Natural killer cell (primary cell): ENCODE measurements at regions not wholly inside any gene's neighbourhood (a gene's known extent, or its start where the extent isn't known, plus 50 kb on each side); places are given as distances from the start of the nearest gene placed in this dataset.

Source experiments
- ATAC-seq, 3 donors: fragments of 150-1000 bp in 2 of 3; fragments of 200-7000 bp in 1 of 3; cut with Tn5 transposase; 1 replicate in 1 of 3; 2 replicates in 2 of 3; pipeline ENCODE4 v1.10.0; 2021; ENCODE audit warnings: mild to moderate bottlenecking in 2 of 3, moderate library complexity in 2 of 3
- DNase-seq, 2 donors: peaks; one replicate each; pipeline versions ENCODE4 v3.0.0 to v3.0.0-alpha.2; 2013 to 2021; ENCODE audit warnings: mixed read lengths in 1 of 2
- H3K27ac ChIP-seq: one replicate; pipeline ENCODE4 v1.5.1; 2013; ENCODE audit warnings: mild to moderate bottlenecking, low read length
- H3K27me3 ChIP-seq: one replicate; pipeline ENCODE4 v1.6.1; 2013; ENCODE audit warnings: low read length; ENCODE audit not compliant: control insufficient read depth, insufficient read depth
- H3K36me3 ChIP-seq: one replicate; pipeline ENCODE4 v1.6.1; 2013; ENCODE audit warnings: low read length; ENCODE audit not compliant: control insufficient read depth, insufficient read depth
- H3K4me1 ChIP-seq: one replicate; pipeline ENCODE4 v1.6.1; 2013; ENCODE audit warnings: low read length; ENCODE audit not compliant: control insufficient read depth, insufficient read depth
- H3K4me3 ChIP-seq: one replicate; pipeline ENCODE4 v1.5.1; 2013; ENCODE audit warnings: low read length
- H3K9me3 ChIP-seq: one replicate; pipeline ENCODE4 v1.6.1; 2013; ENCODE audit warnings: low read length; ENCODE audit not compliant: control insufficient read depth, insufficient read depth
- H3K27ac Mint-ChIP-seq, 2 donors: one replicate each; pipeline ENCODE4 v1.8.0; 2022; ENCODE audit warnings: mild to moderate bottlenecking in 2 of 2, mixed read lengths in 2 of 2, moderate library complexity in 1 of 2
- H3K27me3 Mint-ChIP-seq, 2 donors: one replicate each; pipeline ENCODE4 v1.8.0; 2022; ENCODE audit warnings: low read depth in 2 of 2, mixed read lengths in 2 of 2
- H3K36me3 Mint-ChIP-seq: one replicate; pipeline ENCODE4 v1.8.0; 2022; ENCODE audit warnings: mixed read lengths
- H3K4me1 Mint-ChIP-seq, 2 donors: one replicate each; pipeline ENCODE4 v1.8.0; 2022; ENCODE audit warnings: mixed read lengths in 2 of 2
- H3K4me3 Mint-ChIP-seq: one replicate; pipeline ENCODE4 v1.8.0; 2022; ENCODE audit warnings: mild to moderate bottlenecking, moderate library complexity, mixed read lengths
- H3K9me3 Mint-ChIP-seq, 2 donors: one replicate each; pipeline ENCODE4 v1.8.0; 2022; ENCODE audit warnings: mixed read lengths in 2 of 2
- WGBS: methylation state at CpG from one replicate; pipeline ENCODE4 v1.1.7; 2013; ENCODE audit warnings: missing lambda C conversion rate; ENCODE audit not compliant: insufficient coverage; 5-methylcytosine and 5-hydroxymethylcytosine counted together
- intact Hi-C: fragments of 100-400 bp; cut with micrococcal nuclease; formaldehyde crosslinking; loops from one replicate; pipeline ENCODE4 v1.14.2; 2022
- TF ChIP-seq, protein P1 (sequence below): fragments of 200-600 bp; IDR thresholded peaks from one replicate; pipeline ENCODE4 v1.8.0; 2022; ENCODE audit warnings: antibody characterized with exemption

DNA sequence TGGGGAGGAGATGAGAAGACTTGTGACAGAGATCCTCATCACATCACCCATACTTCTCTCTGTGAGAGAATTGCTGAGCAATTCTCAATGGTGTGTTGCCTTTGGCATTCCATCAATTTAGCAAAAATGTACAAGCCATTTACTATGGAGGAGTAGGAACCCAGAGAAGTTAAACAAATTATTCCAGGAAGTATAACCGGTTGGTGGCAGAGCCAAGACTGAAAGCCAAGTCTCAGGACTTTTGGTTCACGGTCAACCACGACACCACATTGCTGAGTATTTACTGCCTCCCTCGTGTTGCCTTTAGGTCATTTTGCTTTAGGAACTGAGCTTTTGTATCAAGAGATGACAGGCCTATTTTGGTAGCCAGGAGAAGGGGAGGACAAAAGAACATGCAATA lies 88.0 kb upstream of the ELMO1 start:
- H3K4me3 Mint-ChIP-seq = no peak overlapping the region
- no peak for DNase-seq
- no peak overlapping the region for H3K27ac Mint-ChIP-seq
- ATAC-seq = no peak
- intact Hi-C loops = no loop called here
- Histone ChIP-seq H3K27me3 (no peaks in the 10 kb centered on the region), H3K4me1 (no peaks in the 10 kb centered on the region), H3K36me3 (no peaks in the 10 kb centered on the region), H3K27ac (no peak overlapping the region), H3K4me3 (no peak overlapping the region), H3K9me3 (no peaks in the 10 kb centered on the region)
- H3K36me3 Mint-ChIP-seq = no peaks in the 10 kb centered on the region
- TF ChIP-seq, protein P1, sequence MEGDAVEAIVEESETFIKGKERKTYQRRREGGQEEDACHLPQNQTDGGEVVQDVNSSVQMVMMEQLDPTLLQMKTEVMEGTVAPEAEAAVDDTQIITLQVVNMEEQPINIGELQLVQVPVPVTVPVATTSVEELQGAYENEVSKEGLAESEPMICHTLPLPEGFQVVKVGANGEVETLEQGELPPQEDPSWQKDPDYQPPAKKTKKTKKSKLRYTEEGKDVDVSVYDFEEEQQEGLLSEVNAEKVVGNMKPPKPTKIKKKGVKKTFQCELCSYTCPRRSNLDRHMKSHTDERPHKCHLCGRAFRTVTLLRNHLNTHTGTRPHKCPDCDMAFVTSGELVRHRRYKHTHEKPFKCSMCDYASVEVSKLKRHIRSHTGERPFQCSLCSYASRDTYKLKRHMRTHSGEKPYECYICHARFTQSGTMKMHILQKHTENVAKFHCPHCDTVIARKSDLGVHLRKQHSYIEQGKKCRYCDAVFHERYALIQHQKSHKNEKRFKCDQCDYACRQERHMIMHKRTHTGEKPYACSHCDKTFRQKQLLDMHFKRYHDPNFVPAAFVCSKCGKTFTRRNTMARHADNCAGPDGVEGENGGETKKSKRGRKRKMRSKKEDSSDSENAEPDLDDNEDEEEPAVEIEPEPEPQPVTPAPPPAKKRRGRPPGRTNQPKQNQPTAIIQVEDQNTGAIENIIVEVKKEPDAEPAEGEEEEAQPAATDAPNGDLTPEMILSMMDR = no peak
- H3K9me3 Mint-ChIP-seq = no peaks in the 10 kb centered on the region
- H3K27me3 Mint-ChIP-seq = peaks cover 0 to 10% of the 10 kb centered on the region in 2 donors
- no peaks in the 10 kb centered on the region for H3K4me1 Mint-ChIP-seq
- WGBS = 59% methylated on average over 4 of the region's 4 CpGs

DNA sequence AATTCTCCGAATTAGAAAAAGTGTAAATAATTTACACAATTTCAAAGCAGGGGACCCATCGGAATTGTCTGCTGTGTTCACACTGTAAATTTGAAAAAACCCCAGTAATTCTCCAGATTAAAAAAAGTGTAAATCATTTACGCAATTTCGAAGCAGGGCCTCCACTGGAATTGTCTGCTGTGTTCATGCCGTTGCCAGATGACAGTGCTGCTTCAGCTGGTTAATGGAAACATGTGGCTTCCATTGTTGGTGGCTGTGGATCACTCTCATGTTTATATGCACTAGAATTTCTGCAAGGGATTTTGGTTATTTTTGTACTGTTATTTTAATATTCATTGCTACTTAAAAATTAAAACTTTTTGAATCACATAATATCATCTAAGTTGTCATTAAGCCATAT lies 88.8 kb upstream of the ELMO1 start:
- no peak for ATAC-seq

DNA sequence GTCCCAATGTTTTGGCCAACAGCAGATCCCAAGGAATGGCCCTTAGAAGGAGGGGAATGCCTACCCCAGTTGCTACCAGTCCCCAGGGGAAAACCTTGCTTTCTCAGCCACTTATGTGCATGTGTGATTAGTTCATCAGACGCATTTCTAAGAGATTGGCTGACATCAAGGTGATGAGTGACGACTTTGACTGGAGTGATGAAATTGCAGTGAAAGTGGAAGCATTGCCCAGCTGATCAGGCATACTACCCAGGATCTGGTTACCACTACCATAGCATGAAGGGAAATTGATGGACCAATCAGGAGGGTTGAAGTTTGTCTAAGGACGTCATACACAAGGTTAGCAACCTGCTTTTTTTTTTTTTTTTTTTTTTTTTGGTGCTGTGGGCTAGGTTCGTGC lies 90.3 kb upstream of the ELMO1 start:
- intact Hi-C loops = no loop called here
- Mint-ChIP-seq H3K27me3 (no peaks in the 10 kb centered on the region), H3K27ac (no peak overlapping the region), H3K36me3 (no peaks in the 10 kb centered on the region), H3K4me1 (no peaks in the 10 kb centered on the region), H3K4me3 (no peak overlapping the region), H3K9me3 (peaks cover 0 to 2% of the 10 kb centered on the region in 2 donors)
- Histone ChIP-seq H3K4me1 (no peaks in the 10 kb centered on the region), H3K4me3 (no peak overlapping the region), H3K9me3 (no peaks in the 10 kb centered on the region), H3K27me3 (no peaks in the 10 kb centered on the region), H3K27ac (no peak overlapping the region), H3K36me3 (no peaks in the 10 kb centered on the region)
- TF ChIP-seq, protein P1 = no peak
- ATAC-seq = no peak
- WGBS = 91% methylated on average over 4 of the region's 4 CpGs
- no peak for DNase-seq

More for the DNA sequence above, 88.8 kb upstream of the ELMO1 start:
- DNase-seq = no peak
- TF ChIP-seq, protein P1 = no peak
- no peaks in the 10 kb centered on the region for H3K9me3 ChIP-seq
- H3K27ac ChIP-seq = no peak overlapping the region
- H3K36me3 ChIP-seq = no peaks in the 10 kb centered on the region
- H3K9me3 Mint-ChIP-seq = no peaks in the 10 kb centered on the region
- H3K27me3 ChIP-seq = no peaks in the 10 kb centered on the region
- H3K4me3 ChIP-seq = no peak overlapping the region
- H3K4me3 Mint-ChIP-seq = no peak overlapping the region
- no peaks in the 10 kb centered on the region for H3K4me1 ChIP-seq
- H3K36me3 Mint-ChIP-seq = no peaks in the 10 kb centered on the region
- no peaks in the 10 kb centered on the region for H3K4me1 Mint-ChIP-seq
- peaks cover 0 to 10% of the 10 kb centered on the region in 2 donors for H3K27me3 Mint-ChIP-seq
- WGBS = 99% methylated on average over 5 of the region's 5 CpGs
- H3K27ac Mint-ChIP-seq = no peak overlapping the region
- intact Hi-C loops = no loop called here

DNA sequence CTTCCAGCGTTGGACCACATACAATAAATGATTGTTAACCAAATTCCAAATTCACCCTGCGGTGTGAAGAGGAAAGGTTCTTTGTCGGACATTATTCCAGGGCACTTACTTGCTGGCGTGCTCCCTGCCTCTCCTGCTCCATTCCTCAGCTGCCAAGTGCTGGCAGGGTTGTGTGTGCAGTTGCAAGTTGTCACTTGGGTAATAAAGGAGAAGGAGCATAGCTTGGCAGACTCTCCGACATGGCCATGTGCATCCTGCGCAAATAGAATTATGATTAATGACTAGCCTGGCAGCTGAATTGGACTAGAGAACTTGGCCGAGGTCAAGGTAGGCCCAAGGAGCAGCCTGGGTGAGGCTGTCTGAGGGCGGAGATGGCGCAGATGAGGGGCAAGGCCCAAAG lies 92.3 kb upstream of the ELMO1 start:
- ATAC-seq (no peak), DNase-seq (no peak)
- TF ChIP-seq, protein P1 = no peak
- H3K4me1 Mint-ChIP-seq = no peaks in the 10 kb centered on the region
- Histone ChIP-seq H3K27ac (no peak overlapping the region), H3K27me3 (no peaks in the 10 kb centered on the region), H3K9me3 (no peaks in the 10 kb centered on the region), H3K36me3 (no peaks in the 10 kb centered on the region), H3K4me1 (no peaks in the 10 kb centered on the region), H3K4me3 (no peak overlapping the region)
- H3K36me3 Mint-ChIP-seq = no peaks in the 10 kb centered on the region
- 83% methylated on average over 9 of the region's 9 CpGs for WGBS
- intact Hi-C loops = no loop called here
- H3K9me3 Mint-ChIP-seq = peaks cover 0 to 2% of the 10 kb centered on the region in 2 donors
- H3K4me3 Mint-ChIP-seq = no peak overlapping the region
- no peak overlapping the region for H3K27ac Mint-ChIP-seq
- H3K27me3 Mint-ChIP-seq = no peaks in the 10 kb centered on the region
